Suppressor macrophage (primary cell): ENCODE measurements at regions not wholly inside any gene's neighbourhood (a gene's known extent, or its start where the extent isn't known, plus 50 kb on each side); places are given as distances from the start of the nearest gene placed in this dataset.

Experiments
- DNase-seq, 4 experiments: peaks; one replicate each; pipeline ENCODE4 v3.0.0-alpha.2; 2020 to 2022

DNA sequence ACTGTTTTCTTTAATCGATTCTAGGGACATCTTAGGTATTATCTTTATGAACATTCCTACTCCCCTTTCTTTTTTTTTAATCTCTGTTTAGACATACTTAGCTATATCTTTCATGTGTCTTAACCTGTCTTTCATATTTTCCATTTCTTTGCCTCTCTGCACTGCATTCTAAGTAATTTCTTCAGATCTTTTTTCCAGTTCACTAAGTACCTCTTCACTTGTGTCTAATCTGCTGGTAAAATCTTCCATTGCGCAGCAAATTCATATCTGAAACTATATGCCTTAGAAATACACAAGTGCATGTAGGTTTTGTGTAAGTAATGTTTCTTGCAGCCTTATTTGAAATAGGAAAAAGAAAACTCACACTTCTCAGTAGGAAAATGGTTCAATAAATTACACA, 165.4 kb upstream of the BTBD3 start:
- no peak for DNase-seq

DNA sequence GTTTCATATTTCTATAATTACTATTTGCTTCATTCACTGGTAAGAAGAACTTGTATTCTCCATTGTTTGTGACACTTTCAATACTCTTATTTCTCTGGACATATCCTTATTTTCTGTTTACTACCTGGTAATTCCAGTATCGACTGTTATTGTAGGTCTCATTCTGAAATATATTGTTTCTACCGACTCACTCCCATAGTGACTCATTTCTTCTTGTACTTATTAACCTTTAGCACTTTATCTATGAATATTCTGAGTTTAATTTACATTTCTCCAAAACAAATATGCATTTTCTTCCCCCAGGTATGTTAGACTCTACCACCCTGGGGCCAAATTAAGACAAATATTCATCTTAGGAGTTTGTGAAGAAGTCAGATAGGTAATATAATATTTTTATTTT, 164.5 kb upstream of the BTBD3 start:
- DNase-seq, result no peak

DNA sequence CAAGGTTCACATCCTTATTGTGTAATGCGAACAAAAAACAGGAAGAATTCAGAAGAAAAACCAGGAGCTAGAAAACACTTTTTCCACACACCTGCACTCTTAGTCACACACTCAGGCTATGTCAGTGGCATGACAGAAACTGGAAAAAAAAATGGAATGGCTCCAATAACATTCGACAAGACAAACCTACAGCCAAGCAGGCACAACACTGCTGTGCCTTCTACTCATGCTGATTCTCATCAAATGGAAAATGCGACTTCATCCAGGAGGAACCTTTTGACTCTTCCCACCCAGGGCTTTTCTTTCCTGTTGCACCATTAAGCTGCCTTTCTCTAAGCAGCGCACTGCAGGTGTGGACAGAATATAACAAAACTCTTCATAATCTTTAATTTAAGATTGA, 163.2 kb upstream of the BTBD3 start:
- DNase-seq, result no peak

DNA sequence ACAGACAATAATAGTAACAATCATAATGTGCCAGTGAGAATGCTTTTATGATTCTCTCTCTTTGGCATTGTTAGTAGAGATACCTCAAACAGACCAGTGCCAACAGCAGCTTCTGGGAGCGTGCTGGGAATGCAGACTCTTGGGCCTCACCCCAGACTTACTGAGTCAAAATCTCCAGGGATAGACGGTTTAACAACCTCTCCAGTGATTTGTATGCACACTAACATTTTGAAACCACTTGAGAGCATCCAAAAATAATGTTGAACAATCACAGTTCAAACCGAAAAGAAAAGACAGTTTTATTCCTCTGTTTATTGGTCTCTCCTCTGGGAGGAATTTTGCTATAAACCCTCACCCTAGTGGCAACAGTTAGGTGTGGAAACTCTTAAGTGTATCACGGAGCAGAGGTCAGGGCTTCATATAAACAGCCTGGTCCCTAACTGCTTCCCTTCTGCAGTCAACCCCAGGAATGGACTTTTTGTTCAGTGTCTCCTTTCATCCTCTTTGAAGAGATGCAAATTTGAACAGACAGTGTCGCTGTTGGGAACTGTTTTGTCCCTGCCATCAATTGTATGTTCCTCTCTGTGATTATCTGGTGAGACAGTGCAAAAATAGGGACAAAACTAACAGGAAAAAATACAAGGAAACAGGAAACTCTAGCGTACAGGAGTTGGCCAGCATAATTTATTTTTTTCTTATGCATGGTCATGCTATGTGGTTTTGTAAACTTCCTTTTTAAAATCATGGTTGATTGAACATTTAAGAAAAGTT, 162.4 kb upstream of the BTBD3 start:
- DNase-seq, result no peak

DNA sequence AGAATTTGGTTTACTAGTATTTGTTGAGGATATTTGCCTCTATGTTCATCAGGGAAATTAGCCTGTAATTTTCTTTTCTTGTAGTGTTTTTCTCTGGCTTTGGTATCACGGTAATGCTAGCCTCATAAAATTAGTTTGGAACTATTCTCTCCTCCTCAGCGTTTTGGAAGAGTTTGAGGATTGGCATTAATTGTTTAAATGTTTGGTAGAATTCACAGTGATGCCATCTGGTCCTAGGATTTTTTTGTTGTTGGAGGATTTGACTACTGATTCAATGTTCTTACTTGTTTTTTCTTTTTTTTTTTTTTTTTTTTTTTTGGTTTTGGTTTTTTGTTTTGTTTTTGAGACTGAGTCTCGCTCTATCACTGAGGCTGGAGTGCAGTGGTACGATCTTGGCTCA, 156.2 kb upstream of the BTBD3 start:
- no peak for DNase-seq

DNA sequence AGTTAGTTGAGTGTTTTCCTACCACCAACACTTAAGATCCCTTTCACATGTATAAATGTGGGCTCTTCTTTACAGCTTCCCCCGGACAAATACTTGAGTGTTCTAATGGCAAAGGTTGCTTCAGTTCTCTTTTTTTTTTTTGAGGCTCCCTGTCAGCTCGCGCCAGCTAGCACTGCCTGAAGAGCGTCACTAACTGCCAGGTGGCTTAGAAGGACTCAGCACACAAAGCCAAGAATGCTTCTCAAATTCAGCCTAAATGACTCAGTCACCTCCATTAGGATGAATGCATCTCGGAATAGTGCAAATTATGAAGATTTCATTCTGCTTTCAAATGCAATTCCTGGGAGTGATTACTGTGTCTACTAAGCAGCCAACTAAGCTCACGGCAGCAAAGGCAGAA, 150.7 kb upstream of the BTBD3 start:
- no peak for DNase-seq

DNA sequence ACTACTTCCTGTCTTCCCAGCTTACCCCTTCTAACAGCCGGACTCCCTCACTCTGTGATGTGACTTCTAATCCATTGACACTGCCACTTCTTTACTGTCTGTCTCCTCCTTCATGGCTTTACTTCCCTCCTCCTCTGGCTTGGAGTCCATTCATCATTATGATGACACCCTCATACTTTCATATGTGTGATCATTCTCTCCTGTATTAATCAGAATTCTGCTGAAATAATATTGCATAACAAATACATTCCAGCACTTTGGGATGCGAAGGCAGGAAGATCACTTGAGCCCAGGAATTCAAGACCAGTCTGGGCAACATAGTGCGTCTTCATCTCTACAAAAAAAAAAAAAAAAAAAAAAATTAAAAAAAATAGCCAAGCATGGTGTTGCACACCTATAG, 147.9 kb upstream of the BTBD3 start:
- DNase-seq, result no peak

DNA sequence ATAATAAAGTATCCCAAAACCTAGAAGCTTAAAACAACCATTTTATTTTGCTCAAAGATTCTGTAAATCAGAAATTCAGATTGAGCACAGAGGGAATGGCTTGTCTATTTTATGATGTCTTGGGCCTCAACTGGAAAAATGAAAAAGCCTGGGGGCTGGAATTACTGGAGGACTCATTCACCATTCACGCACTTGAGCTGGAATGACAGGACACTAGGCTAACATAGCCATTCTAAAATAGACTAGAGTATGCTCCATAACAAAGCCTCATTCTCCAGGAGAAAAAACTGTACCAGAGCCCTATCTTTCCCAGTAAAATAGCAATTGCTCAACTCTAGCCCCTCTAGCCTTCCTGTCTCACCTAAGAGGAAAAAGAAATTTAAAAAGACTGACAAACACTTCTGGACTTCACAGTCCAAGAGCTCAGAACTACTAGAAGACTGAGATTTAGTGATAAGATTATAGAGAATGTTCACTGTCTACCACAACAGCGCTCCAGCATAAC, 145.4 kb upstream of the BTBD3 start:
- no peak for DNase-seq

DNA sequence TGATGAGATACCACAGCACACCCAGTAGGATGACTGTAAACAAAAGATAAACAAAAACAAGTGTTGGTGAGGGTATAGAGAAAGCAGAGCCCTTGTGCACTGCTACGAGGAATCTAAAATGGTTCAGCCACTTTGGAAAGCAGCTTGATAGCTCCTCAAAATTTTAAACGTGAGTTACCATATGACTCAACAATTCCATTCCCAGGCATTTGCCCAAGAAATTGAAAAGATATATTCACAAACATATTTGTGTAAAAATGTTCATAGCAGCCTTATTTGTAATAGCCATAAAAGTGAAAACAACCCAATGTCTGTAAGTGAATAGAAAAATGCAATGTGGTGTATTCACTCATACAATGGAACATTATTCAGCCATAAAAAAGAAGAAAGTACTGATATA, 141.0 kb upstream of the BTBD3 start:
- no peak for DNase-seq

DNA sequence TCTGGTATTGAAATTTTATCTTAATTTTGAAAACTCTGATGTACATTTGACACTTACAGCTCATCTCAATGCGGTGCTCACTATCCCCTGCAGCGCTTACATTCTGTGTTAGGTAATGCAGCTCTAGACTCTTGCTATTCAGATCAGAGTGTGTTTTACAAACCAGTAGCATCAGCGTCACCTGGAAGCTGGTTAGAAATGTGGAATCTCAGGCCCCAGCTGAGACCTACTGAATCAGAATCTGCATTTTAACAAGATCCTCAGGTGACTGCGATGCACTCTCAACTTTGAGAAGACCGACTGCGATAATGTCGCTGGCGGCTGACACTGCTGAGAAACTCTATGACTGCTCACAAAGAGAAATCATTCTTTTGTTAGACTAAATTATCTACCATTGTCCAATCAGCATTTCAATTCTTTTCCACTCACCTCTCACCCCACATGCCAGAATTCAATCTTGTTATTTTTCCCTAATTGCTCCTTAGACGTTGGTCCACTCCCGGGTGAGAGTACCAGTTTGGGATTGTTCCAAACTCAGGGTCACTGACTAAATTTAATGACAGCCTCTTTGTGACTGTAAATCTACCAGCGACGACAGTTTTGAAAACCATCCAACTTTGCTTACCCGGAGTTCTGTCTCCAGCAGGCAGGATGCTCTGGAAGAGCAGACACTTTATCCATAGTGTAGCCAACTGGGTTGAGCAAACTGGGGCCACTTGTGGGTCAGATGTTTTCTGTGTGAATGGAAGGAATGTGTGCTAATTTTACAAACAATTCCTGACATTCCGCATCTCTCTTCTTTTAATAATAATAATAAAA, 140.1 kb upstream of the BTBD3 start:
- DNase-seq, result no peak

DNA sequence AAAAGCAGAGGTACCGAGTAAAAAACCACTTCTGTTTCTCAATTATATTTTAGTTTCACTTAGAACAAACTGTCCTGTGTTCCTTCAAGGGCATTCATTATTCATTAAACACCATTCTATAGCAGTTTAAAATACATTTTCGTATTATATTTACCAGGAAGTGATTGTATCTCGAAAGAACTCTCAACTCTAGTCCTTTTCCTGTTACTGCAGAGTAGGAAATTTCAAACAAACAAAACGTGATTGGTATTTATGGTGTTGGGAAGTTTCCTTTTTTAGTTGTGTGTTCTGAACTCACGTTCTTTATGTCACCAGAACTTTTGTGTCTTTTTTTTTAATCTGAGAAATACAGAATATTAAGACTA, 139.5 kb upstream of the BTBD3 start:
- DNase-seq, result no peak

DNA sequence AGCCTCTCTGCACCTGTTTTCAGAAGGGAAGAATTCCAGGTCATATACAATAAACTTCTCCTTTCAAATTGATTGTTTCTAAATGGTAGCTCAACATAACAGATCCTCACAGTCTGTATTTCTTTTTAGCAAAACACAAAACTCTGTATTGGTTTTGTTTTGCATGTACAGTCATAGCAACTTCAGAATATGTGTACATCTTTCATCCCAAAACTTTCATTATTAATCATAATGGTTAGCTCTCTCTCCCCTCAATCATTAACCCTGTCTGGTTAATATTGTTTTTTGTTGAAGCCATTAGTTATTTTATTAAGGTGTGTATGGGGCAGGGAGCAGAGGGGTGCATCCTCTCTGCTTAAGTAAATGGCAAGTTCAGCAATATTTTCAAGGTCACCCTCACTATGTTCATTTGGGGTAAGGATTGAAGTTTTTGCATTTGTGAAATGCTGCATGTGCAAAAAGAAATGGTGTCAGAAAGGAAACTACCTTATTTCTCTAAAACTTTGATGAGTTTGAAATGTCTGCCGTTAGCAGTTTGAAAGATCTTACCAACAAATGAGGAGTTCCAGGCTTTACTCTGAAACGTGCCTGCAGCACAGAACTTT, 136.8 kb upstream of the BTBD3 start:
- no peak for DNase-seq

DNA sequence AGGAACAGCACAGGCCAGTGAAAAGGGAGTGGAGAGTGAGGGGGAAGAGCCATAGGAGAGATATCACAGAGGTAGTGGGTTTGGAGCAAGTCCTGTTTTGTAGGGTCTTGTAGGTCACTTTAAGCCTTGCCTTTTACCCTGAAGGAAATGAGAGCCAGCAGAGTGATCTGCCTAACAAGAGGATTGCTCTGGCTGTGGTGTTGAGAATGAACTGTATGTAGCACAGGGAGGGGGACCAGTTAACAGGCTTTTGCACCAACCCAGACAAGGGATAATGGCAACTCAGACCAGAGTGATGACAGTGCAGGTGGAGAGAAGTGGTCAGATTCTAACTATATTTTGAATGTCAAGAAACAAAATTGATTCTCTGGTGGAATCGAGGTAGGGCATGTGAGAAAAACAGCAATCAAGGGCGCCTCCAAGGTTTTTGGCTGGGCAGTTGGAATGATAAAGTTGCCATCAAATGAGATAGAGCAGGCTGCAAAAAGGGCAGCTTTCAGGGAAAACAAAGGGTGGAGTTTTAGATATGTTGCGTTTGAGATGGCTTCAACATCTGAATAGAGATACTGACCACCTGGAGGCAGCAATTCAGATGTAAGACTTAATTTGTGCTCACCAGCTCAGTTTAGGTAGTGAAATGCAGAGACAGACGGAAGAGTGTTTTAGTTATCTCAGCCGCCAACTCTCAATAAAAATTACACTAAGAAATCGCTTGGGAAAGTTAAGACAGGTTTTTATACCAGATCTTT, 134.4 kb upstream of the BTBD3 start:
- DNase-seq, result no peak

DNA sequence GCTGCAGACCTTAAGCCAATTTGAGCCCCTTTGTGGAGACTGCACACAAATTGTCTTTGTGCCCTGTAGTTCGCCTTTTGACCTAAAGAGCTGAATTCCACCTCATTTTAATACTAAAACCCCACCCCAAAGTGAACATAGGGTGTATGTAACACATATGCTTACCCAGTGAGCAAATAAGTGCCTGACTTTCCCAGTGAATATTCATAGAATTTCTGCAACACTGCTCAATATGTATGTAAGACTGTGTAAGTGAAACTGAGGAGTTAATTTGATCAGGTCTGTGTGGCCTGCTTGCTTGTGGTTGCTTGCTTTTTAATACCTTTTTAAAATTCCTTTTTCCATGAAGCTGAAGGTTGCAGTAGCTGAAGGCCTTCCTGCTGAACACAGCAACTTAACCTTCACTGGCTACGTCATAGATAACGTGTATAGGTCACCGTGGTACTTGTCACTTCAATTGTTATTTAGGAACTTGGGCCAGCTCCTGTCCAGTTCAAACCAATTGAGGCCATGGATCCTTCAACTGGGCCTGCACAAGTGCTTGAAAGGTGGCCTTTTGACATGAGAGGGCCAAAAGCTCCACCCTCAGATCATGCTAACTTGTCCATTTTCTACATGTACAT, 131.7 kb upstream of the BTBD3 start:
- no peak for DNase-seq

DNA sequence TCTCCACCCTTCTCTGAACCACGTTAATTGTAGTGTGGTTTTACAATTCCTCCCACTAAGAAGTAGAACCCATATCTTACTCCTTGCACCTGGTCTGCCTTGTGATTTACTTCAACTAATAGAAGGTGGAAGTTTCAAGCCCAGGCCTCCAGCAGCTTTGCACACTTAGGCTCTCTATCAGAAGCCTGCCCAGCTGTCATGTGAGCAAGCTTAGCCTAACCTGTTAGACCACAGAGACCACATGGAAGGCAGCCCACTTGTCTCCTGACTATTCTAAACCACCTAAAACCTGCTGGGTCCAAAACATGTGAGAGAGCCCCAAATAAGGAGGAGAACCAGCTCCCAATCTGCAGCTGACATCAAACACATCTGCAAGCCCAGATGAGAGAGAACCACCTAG, 127.6 kb upstream of the BTBD3 start:
- no peak for DNase-seq

DNA sequence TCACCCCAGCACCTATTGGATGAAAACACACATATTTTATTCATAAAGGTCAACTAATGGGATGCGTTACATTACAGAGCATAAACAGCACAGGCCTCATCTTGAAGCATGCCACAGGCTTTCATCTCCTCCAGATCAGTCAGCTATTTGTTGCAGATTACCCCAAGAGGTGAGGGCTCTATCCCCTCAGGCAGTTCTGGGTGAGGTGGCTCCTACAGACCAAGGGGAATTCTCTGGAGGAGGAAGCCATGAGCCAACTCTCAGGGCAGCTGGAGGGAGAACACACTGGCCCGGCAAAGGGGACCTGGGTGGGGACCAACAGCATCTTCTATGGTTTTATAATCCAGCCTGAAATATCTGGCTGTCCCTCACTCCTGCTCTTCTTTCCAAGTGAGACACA, 126.4 kb upstream of the BTBD3 start:
- DNase-seq, result no peak

DNA sequence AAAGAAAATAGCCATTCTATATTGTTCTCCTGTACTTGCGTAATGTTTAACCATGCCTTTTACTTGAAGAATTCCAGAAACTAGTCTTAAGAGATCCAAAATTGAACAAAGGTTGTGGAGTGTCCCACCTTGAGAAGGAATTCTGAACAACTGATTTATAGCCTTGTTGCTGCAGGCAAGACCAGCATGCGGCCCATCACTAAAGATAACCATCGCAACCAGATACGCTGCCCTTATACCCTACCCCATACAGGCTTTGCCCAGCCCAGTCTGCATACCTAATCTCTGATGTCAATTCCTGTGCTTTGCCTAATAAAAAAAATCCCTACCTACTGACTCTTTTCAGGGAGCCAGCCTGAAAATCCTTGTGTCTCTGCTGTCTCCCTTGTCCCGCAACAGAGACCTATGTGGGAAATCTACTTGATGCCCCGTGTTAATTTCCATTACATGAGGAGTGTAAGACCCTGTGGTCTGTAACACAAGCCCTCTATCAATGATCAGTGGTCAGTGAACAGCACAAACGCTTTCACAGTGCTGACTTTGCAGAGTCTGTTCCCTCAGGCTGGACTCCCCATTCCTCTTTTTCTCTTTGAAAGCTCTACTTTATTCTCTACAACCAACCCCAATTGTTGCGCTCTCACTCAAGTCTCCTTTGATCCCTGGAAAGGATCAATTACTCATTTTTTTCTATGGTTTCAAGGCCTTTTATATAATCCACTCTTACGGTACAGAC, 125.7 kb upstream of the BTBD3 start:
- DNase-seq, result no peak

DNA sequence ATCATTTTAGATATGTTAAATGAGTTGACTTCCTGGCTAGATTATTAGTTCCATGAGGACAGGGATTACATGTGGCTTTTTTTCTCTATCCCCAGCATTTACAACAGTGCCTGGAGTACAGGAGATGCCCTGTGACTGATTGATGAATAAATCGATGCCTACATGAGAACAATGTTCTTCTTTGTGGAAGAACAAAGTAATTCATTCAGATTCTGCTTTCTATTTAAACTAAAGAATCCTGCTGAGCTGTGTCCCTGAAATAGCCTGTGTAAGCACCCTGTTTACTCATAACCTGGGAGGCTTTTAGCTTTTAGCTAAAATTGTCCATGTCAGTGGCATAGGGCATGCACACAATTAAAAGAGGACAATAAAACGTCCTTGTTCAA, 125.1 kb upstream of the BTBD3 start:
- DNase-seq, result no peak

DNA sequence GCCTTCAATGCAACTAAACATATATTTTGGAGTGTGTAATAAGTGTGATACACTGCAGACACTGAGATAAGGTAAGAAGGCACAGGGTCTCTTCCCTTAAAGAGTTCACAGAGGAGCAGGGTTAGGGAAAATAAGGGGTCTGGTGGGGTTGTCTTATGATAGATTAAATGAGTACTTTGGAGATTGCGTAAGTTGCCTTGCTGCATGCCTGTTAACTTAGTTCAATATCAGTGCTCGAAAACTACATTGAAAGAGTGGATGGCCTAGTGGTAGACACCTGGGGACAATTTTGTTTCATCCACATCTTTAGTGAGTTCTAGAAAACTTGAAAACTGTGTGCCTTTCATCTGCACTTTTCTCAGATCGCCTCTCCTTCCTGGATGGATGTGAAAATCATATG, 123.2 kb upstream of the BTBD3 start:
- no peak for DNase-seq

DNA sequence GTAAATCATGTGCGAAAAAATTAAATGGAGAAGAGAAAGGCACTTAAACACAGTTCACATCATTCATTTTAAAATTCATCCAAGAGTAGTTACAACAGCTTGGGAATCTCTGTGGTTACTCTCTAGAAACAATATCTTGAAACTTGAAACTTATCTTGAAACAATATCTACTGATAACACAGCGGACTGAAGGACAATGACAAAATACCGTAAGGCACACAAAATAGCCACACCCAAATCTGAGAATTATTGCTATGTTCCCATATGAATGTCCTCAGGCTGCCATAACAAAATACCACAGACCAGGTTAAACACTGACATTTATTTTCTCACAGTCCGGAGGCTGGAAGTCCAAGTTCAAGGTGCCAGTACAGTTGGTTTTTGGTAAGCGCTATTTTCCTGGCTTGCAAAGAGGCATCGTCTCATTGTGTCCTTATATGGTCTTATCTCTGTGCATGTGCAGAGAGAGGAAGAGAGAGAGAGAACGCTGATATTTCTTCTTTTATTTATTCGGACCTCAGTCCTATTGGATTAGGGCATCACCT, 122.5 kb upstream of the BTBD3 start:
- DNase-seq, result no peak

DNA sequence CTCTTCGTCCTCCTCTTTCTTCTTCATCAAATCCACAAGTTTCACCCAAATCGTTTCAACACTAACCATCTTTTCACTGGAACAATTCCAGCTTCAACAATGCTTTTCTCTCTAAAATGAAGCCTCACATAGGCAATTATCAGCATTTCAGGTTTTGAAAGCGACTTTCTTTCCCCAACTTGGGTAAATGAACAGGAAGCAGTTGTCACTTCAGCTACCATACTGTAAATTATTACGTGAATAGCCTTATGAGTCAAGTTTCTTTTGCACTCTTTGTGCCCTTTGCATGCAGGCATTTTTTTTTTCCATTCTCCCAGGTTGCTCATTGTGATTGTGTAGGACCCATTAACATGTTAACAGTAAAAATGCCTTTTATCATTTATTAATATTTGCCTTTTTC, 121.7 kb upstream of the BTBD3 start:
- DNase-seq, result no peak

DNA sequence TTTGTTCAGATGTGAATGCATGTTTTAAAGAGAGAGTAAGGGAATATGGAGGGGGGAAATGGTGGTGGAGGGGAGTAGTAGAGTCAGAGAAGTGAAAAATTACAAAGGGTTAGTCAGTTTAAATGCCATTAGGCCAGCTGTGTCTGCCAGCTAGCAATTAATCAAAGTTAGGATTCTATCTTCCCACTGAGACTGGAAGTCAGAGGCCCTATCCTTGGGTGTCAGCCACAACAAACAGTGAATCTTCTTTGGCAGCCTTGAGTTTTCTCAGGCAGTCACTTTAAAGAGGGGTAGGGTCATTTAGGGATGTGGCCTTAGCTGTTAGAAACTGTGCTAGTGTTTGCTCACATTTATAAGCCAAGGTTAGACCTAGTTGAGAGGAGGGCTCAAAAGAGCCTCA, 120.5 kb upstream of the BTBD3 start:
- DNase-seq, result no peak
